MM.1S (cell line): ENCODE measurements at regions not wholly inside any gene's neighbourhood (a gene's known extent, or its start where the extent isn't known, plus 50 kb on each side); places are given as distances from the start of the nearest gene placed in this dataset.

ENCODE experiments used
- DNase-seq: peaks from one replicate; pipeline ENCODE4 v3.0.0-alpha.2; 2015
- H2AFZ ChIP-seq: fragments of 300-600 bp; sonication (generic); 2 replicates; pipeline ENCODE4 v1.6.0; 2016; ENCODE audit warnings: antibody characterized with exemption, low read length
- H3F3A ChIP-seq: fragments of 300-600 bp; sonication (generic); 2 replicates; pipeline ENCODE4 v1.6.1; 2016; ENCODE audit warnings: mild to moderate bottlenecking, antibody characterized with exemption, low read length, moderate library complexity, mixed read lengths; ENCODE audit not compliant: insufficient read depth
- H3K27ac ChIP-seq: fragments of 300-600 bp; sonication (generic); 2 replicates; pipeline ENCODE4 v1.5.1; 2016; ENCODE audit warnings: mild to moderate bottlenecking, low read length
- H3K27me3 ChIP-seq: fragments of 300-600 bp; sonication (generic); replicated peaks from 2 replicates; pipeline ENCODE4 v1.6.0; 2016; ENCODE audit warnings: low read length; ENCODE audit not compliant: insufficient read depth
- H3K36me3 ChIP-seq: fragments of 300-600 bp; sonication (generic); replicated peaks from 2 replicates; pipeline ENCODE4 v1.6.1; 2016; ENCODE audit warnings: mild to moderate bottlenecking, low read length, mixed read lengths; ENCODE audit not compliant: insufficient read depth
- H3K4me1 ChIP-seq: fragments of 300-600 bp; sonication (generic); 2 replicates; pipeline ENCODE4 v1.6.1; 2016; ENCODE audit warnings: low read length, mixed read lengths
- H3K4me2 ChIP-seq: fragments of 300-600 bp; sonication (generic); 2 replicates; pipeline ENCODE4 v1.6.0; 2016; ENCODE audit warnings: low read depth, low read length
- H3K4me3 ChIP-seq: fragments of 300-600 bp; sonication (generic); 2 replicates; pipeline ENCODE4 v1.5.1; 2016; ENCODE audit warnings: low read length, mixed read lengths
- H3K79me2 ChIP-seq: fragments of 300-600 bp; sonication (generic); 2 replicates; pipeline ENCODE4 v1.6.1; 2016; ENCODE audit warnings: mixed run types, low read length, mixed read lengths
- H3K9ac ChIP-seq: fragments of 300-600 bp; sonication (generic); 2 replicates; pipeline ENCODE4 v1.6.1; 2016; ENCODE audit warnings: low read length, mixed read lengths
- H3K9me2 ChIP-seq: fragments of 300-600 bp; sonication (generic); replicated peaks from 2 replicates; pipeline ENCODE4 v1.6.1; 2016; ENCODE audit warnings: mild to moderate bottlenecking, low read length, mixed read lengths; ENCODE audit not compliant: insufficient read depth
- H3K9me3 ChIP-seq: fragments of 300-600 bp; sonication (generic); replicated peaks from 2 replicates; pipeline ENCODE4 v1.6.1; 2016; ENCODE audit warnings: mild to moderate bottlenecking, low read length, mixed read lengths; ENCODE audit not compliant: insufficient read depth
- H4K20me1 ChIP-seq: fragments of 300-600 bp; sonication (generic); 2 replicates; pipeline ENCODE4 v1.6.1; 2016; ENCODE audit warnings: mild to moderate bottlenecking, low read length, moderate library complexity, mixed read lengths; ENCODE audit not compliant: insufficient read depth
- CTCF ChIP-seq: fragments of 300-600 bp; sonication (generic); IDR thresholded peaks from 2 replicates; pipeline ENCODE4 v1.5.1; 2016; ENCODE audit warnings: antibody characterized with exemption, low read length, mixed read lengths
- EZH2 ChIP-seq: fragments of 300-600 bp; sonication (generic); optimal IDR thresholded peaks from 2 replicates; pipeline ENCODE3; 2017; ENCODE audit warnings: low read depth, mild to moderate bottlenecking, antibody characterized with exemption, low read length, mixed read lengths
- EZH2phosphoT487 ChIP-seq: fragments of 300-600 bp; sonication (generic); IDR thresholded peaks from 2 replicates; pipeline ENCODE4 v1.6.1; 2018; ENCODE audit warnings: antibody characterized with exemption, low read length

DNA sequence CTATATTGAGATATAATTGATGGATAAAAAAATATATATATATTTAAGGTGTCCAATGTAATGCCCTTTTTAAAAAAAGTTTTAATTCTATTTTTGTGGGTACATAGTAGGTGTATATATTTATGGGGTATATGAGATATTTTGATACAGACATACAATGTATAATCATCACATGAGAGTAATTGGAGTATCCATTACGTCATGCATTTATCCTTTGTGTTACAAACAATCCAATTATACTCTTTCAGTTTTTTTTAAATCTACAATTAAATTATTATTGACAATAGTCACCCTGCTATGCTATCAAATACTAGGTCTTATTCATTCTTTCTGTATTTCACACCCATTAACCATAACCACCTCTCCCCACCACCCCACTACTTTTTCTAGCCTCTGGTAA lies 66.3 kb upstream of the DIPK2B start:
- H3K9ac ChIP-seq = no peak overlapping the region
- TF ChIP-seq EZH2 (no peak), CTCF (no peak), EZH2phosphoT487 (no peak)

GRCh38 chrX:45266456-45266855 lies 65.8 kb upstream of the DIPK2B start:
- H3K79me2 ChIP-seq = no peaks in the 10 kb centered on the region
- no peak overlapping the region for H3K4me2 ChIP-seq
- DNase-seq = no peak
- no peaks in the 10 kb centered on the region for H3K9me2 ChIP-seq
- H3K27ac ChIP-seq = no peak overlapping the region
- no peak overlapping the region for H3K4me3 ChIP-seq
- no peaks in the 10 kb centered on the region for H3K36me3 ChIP-seq
- H3K27me3 ChIP-seq = no peaks in the 10 kb centered on the region
- TF ChIP-seq CTCF = no peak
- TF ChIP-seq EZH2phosphoT487 = no peak
- no peak for TF ChIP-seq EZH2
- no peaks in the 10 kb centered on the region for H3K4me1 ChIP-seq
- no peaks in the 10 kb centered on the region for H3F3A ChIP-seq
- no peaks in the 10 kb centered on the region for H3K9me3 ChIP-seq
- H2AFZ ChIP-seq = no peak overlapping the region
- no peaks in the 10 kb centered on the region for H4K20me1 ChIP-seq
- no peak overlapping the region for H3K9ac ChIP-seq

More for the DNA sequence above, 66.3 kb upstream of the DIPK2B start:
- Histone ChIP-seq H3K79me2 (no peaks in the 10 kb centered on the region), H3K27me3 (no peaks in the 10 kb centered on the region), H2AFZ (no peak overlapping the region), H3K9me3 (no peaks in the 10 kb centered on the region), H3K36me3 (no peaks in the 10 kb centered on the region), H3K4me1 (no peaks in the 10 kb centered on the region), H4K20me1 (no peaks in the 10 kb centered on the region), H3K4me2 (no peak overlapping the region), H3K9me2 (no peaks in the 10 kb centered on the region), H3K4me3 (no peak overlapping the region), H3F3A (no peaks in the 10 kb centered on the region), H3K27ac (no peak overlapping the region)
- no peak for DNase-seq

GRCh38 chrX:45264865-45265264 lies 64.2 kb upstream of the DIPK2B start:
- Histone ChIP-seq H3K9me3 (no peaks in the 10 kb centered on the region), H3K79me2 (no peaks in the 10 kb centered on the region), H3K4me1 (no peaks in the 10 kb centered on the region), H3K4me2 (no peak overlapping the region), H3F3A (no peaks in the 10 kb centered on the region), H3K9me2 (no peaks in the 10 kb centered on the region), H4K20me1 (no peaks in the 10 kb centered on the region), H3K27ac (no peak overlapping the region), H3K27me3 (no peaks in the 10 kb centered on the region), H3K9ac (no peak overlapping the region), H3K36me3 (no peaks in the 10 kb centered on the region), H3K4me3 (no peak overlapping the region), H2AFZ (no peak overlapping the region)
- DNase-seq = no peak
- TF ChIP-seq EZH2 (no peak), CTCF (no peak), EZH2phosphoT487 (no peak)
